GM06990 (cell line): ENCODE measurements at regions not wholly inside any gene's neighbourhood (a gene's known extent, or its start where the extent isn't known, plus 50 kb on each side); places are given as distances from the start of the nearest gene placed in this dataset.

Experiments used
- DNase-seq: peaks from one replicate; pipeline ENCODE4 v3.0.0-alpha.2; 2011; ENCODE audit not compliant: insufficient read length; ENCODE audit errors: extremely low read depth
- H3K27me3 ChIP-seq: replicated peaks from 2 replicates; pipeline ENCODE4 v1.6.0; 2011; ENCODE audit warnings: low read length; ENCODE audit not compliant: control insufficient read depth, insufficient read depth
- H3K36me3 ChIP-seq: 2 replicates; pipeline ENCODE4 v1.5.1; 2011; ENCODE audit warnings: low read length; ENCODE audit not compliant: control insufficient read depth, insufficient read depth
- H3K4me3 ChIP-seq: replicated peaks from 2 replicates; pipeline ENCODE4 v1.5.1; 2011; ENCODE audit warnings: low read depth, mild to moderate bottlenecking, control low read depth, low read length
- TF ChIP-seq, protein P1 (sequence below): IDR thresholded peaks from 2 replicates; pipeline ENCODE4 v1.5.1; 2011; ENCODE audit warnings: low read length, control low read depth, mild to moderate bottlenecking, inconsistent platforms; ENCODE audit not compliant: insufficient read depth, poor library complexity, severe bottlenecking

DNA sequence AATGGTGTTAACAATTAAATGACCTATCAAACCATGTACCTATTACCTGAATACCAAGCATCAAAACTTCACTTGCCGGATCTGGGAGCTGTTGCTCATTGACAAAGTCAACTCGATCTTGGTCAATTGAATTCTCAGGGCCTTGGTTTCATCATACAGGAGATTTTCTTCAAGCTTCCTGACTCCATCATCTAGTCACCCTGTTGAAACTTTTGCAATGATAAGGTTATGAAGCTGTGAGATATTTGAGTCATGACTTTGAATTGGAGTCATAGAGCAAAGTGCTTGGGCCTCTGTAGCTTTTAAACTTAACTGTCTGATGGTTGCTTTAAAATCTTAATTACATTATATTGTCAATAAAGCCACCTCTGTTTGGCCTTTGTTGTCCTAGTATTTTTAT lies 260.9 kb downstream of the COG6 start:
- Histone ChIP-seq H3K27me3 (no peaks in the 10 kb centered on the region), H3K4me3 (no peak overlapping the region), H3K36me3 (no peaks in the 10 kb centered on the region)
- TF ChIP-seq, protein P1, sequence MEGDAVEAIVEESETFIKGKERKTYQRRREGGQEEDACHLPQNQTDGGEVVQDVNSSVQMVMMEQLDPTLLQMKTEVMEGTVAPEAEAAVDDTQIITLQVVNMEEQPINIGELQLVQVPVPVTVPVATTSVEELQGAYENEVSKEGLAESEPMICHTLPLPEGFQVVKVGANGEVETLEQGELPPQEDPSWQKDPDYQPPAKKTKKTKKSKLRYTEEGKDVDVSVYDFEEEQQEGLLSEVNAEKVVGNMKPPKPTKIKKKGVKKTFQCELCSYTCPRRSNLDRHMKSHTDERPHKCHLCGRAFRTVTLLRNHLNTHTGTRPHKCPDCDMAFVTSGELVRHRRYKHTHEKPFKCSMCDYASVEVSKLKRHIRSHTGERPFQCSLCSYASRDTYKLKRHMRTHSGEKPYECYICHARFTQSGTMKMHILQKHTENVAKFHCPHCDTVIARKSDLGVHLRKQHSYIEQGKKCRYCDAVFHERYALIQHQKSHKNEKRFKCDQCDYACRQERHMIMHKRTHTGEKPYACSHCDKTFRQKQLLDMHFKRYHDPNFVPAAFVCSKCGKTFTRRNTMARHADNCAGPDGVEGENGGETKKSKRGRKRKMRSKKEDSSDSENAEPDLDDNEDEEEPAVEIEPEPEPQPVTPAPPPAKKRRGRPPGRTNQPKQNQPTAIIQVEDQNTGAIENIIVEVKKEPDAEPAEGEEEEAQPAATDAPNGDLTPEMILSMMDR, result no peak
- DNase-seq, result no peak

- DNase-seq, result no peak
- TF ChIP-seq, protein P1, result no peak
- H3K27me3 ChIP-seq, result no peaks in the 10 kb centered on the region
- no peaks in the 10 kb centered on the region for H3K36me3 ChIP-seq
- H3K4me3 ChIP-seq, result no peak overlapping the region
These were observed 263.3 kb downstream of the COG6 start for GRCh38 chr13:39918620-39919236.

DNA sequence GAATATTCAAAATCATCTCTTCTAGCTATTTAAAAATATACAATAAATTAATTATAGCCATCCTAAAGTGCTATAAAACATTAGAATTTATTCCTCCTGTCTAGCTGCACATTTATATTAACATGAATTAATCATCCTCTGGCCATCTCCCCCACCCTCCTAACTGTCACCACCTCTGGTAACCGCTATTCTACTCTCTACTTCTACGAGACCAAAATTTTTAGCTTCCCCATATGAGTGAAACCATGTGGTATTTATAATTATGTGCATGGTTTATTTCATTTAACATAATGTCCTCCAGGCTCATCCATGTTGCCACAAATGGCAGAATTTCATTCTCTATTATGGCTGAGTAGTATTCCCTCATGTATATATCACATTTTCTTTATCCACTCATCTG lies 265.2 kb downstream of the COG6 start:
- TF ChIP-seq, protein P1, result no peak
- no peaks in the 10 kb centered on the region for H3K36me3 ChIP-seq

GRCh38 chr13:39926345-39926744 lies 270.9 kb downstream of the COG6 start:
- TF ChIP-seq, protein P1, result no peak
- DNase-seq, result no peak

More for the DNA sequence above, 265.2 kb downstream of the COG6 start:
- DNase-seq, result no peak
- Histone ChIP-seq H3K4me3 (no peak overlapping the region), H3K27me3 (no peaks in the 10 kb centered on the region)

GRCh38 chr13:39928261-39928660 lies 272.8 kb downstream of the COG6 start:
- TF ChIP-seq, protein P1, result no peak
- Histone ChIP-seq H3K36me3 (no peaks in the 10 kb centered on the region), H3K27me3 (no peaks in the 10 kb centered on the region), H3K4me3 (no peak overlapping the region)
- DNase-seq, result no peak

More at GRCh38 chr13:39926345-39926744, 270.9 kb downstream of the COG6 start:
- Histone ChIP-seq H3K4me3 (no peak overlapping the region), H3K27me3 (no peaks in the 10 kb centered on the region), H3K36me3 (no peaks in the 10 kb centered on the region)

- Histone ChIP-seq H3K36me3 (no peaks in the 10 kb centered on the region), H3K4me3 (no peak overlapping the region), H3K27me3 (no peaks in the 10 kb centered on the region)
- TF ChIP-seq, protein P1, result no peak
- no peak for DNase-seq
These were observed 274.1 kb downstream of the COG6 start for GRCh38 chr13:39929583-39929982.
